Activated naive CD8-positive, alpha-beta T cell treated with anti-CD3 and anti-CD28 coated beads, Interleukin-2, amount 50 U/mL, for 24 hours (primary cell): ENCODE measurements at regions not wholly inside any gene's neighbourhood (a gene's known extent, or its start where the extent isn't known, plus 50 kb on each side); places are given as distances from the start of the nearest gene placed in this dataset.
"Not testable (repeated sequence)": the region's sequence is repeated elsewhere in the genome, so short reads cannot be mapped to it uniquely, and the experiment has no call there.

Source experiments
- ATAC-seq: fragments of 150-1000 bp; cut with Tn5 transposase; one replicate; pipeline ENCODE4 v1.10.0; 2021
- DNase-seq: peaks from one replicate; pipeline ENCODE4 v3.0.0; 2021
- H3K27ac Mint-ChIP-seq: one replicate; pipeline ENCODE4 v1.8.0; 2021; ENCODE audit warnings: mild to moderate bottlenecking, mixed read lengths
- H3K27me3 Mint-ChIP-seq: one replicate; pipeline ENCODE4 v1.8.0; 2021; ENCODE audit warnings: mixed read lengths
- H3K36me3 Mint-ChIP-seq: one replicate; pipeline ENCODE4 v1.8.0; 2021; ENCODE audit warnings: low read depth, mixed read lengths
- H3K4me1 Mint-ChIP-seq: one replicate; pipeline ENCODE4 v1.8.0; 2021; ENCODE audit warnings: mixed read lengths
- H3K4me3 Mint-ChIP-seq: one replicate; pipeline ENCODE4 v1.8.0; 2021; ENCODE audit warnings: mild to moderate bottlenecking, moderate library complexity, mixed read lengths
- H3K9me3 Mint-ChIP-seq: one replicate; pipeline ENCODE4 v1.8.0; 2021; ENCODE audit warnings: mixed read lengths

- no peak for DNase-seq
- no peaks in the 10 kb centered on the region for H3K9me3 Mint-ChIP-seq
- no peaks in the 10 kb centered on the region for H3K36me3 Mint-ChIP-seq
- no peaks in the 10 kb centered on the region for H3K4me1 Mint-ChIP-seq
- no peak for ATAC-seq
- no peaks in the 10 kb centered on the region for H3K27me3 Mint-ChIP-seq
- no peak overlapping the region for H3K4me3 Mint-ChIP-seq
- no peak overlapping the region for H3K27ac Mint-ChIP-seq
Observed at GRCh38 chr2:240371129-240372000, 64.1 kb upstream of the GPC1 start.

- H3K27ac Mint-ChIP-seq = no peak overlapping the region
- ATAC-seq = no peak
- DNase-seq = no peak
- H3K27me3 Mint-ChIP-seq = no peaks in the 10 kb centered on the region
- no peaks in the 10 kb centered on the region for H3K9me3 Mint-ChIP-seq
- H3K36me3 Mint-ChIP-seq = no peaks in the 10 kb centered on the region
- no peaks in the 10 kb centered on the region for H3K4me1 Mint-ChIP-seq
- H3K4me3 Mint-ChIP-seq = no peak overlapping the region
Observed at GRCh38 chr2:240372101-240372500, 63.4 kb upstream of the GPC1 start.

- Mint-ChIP-seq H3K9me3 (no peaks in the 10 kb centered on the region), H3K4me3 (no peak overlapping the region), H3K27ac (no peak overlapping the region), H3K4me1 (no peaks in the 10 kb centered on the region), H3K36me3 (no peaks in the 10 kb centered on the region), H3K27me3 (no peaks in the 10 kb centered on the region)
- no peak for ATAC-seq
- DNase-seq = no peak
Observed at GRCh38 chr2:240373289-240373885, 62.1 kb upstream of the GPC1 start.

GRCh38 chr2:240374085-240374907 is 61.2 kb upstream of the GPC1 start:
- no peaks in the 10 kb centered on the region for H3K4me1 Mint-ChIP-seq
- ATAC-seq = no peak
- H3K27ac Mint-ChIP-seq = no peak overlapping the region
- no peaks in the 10 kb centered on the region for H3K9me3 Mint-ChIP-seq
- H3K27me3 Mint-ChIP-seq = peaks cover 2% of the 10 kb centered on the region
- H3K4me3 Mint-ChIP-seq = no peak overlapping the region
- DNase-seq = no peak
- no peaks in the 10 kb centered on the region for H3K36me3 Mint-ChIP-seq

GRCh38 chr2:240375024-240375645 is 60.3 kb upstream of the GPC1 start:
- Mint-ChIP-seq H3K36me3 (no peaks in the 10 kb centered on the region), H3K9me3 (no peaks in the 10 kb centered on the region), H3K27ac (no peak overlapping the region), H3K27me3 (peaks cover 2% of the 10 kb centered on the region), H3K4me3 (no peak overlapping the region), H3K4me1 (no peaks in the 10 kb centered on the region)
- DNase-seq (no peak), ATAC-seq (no peak)

- no peak overlapping the region for H3K4me3 Mint-ChIP-seq
- H3K27me3 Mint-ChIP-seq = peaks cover 2% of the 10 kb centered on the region
- H3K9me3 Mint-ChIP-seq = no peaks in the 10 kb centered on the region
- no peak overlapping the region for H3K27ac Mint-ChIP-seq
- peaks cover 9% of the 10 kb centered on the region for H3K4me1 Mint-ChIP-seq
- no peak for DNase-seq
- H3K36me3 Mint-ChIP-seq = no peaks in the 10 kb centered on the region
- ATAC-seq = no peak
Observed at GRCh38 chr2:240376739-240377138, 58.7 kb upstream of the GPC1 start.

- H3K4me3 Mint-ChIP-seq = no peak overlapping the region
- H3K27me3 Mint-ChIP-seq = peaks cover 2% of the 10 kb centered on the region
- peaks cover 9% of the 10 kb centered on the region for H3K4me1 Mint-ChIP-seq
- ATAC-seq (no peak), DNase-seq (no peak)
- no peak overlapping the region for H3K27ac Mint-ChIP-seq
- H3K36me3 Mint-ChIP-seq = no peaks in the 10 kb centered on the region
- no peaks in the 10 kb centered on the region for H3K9me3 Mint-ChIP-seq
Observed at GRCh38 chr2:240377366-240377765, 58.1 kb upstream of the GPC1 start.

GRCh38 chr2:240379089-240379636 is 56.3 kb upstream of the GPC1 start:
- Mint-ChIP-seq H3K9me3 (no peaks in the 10 kb centered on the region), H3K27me3 (peaks cover 5% of the 10 kb centered on the region)

GRCh38 chr2:240383099-240383758 is 52.2 kb upstream of the GPC1 start:
- peaks cover 9% of the 10 kb centered on the region for H3K4me1 Mint-ChIP-seq
- H3K9me3 Mint-ChIP-seq = no peaks in the 10 kb centered on the region
- H3K36me3 Mint-ChIP-seq = no peaks in the 10 kb centered on the region
- H3K27me3 Mint-ChIP-seq = peaks cover 5% of the 10 kb centered on the region
- ATAC-seq = no peak
- no peak for DNase-seq
- H3K4me3 Mint-ChIP-seq = no peak overlapping the region
- H3K27ac Mint-ChIP-seq = no peak overlapping the region

More at GRCh38 chr2:240379089-240379636, 56.3 kb upstream of the GPC1 start:
- no peaks in the 10 kb centered on the region for H3K36me3 Mint-ChIP-seq
- no peak for ATAC-seq
- no peak overlapping the region for H3K4me3 Mint-ChIP-seq
- H3K4me1 Mint-ChIP-seq = peaks cover 9% of the 10 kb centered on the region
- H3K27ac Mint-ChIP-seq = no peak overlapping the region
- DNase-seq = no peak

- no peaks in the 10 kb centered on the region for H3K9me3 Mint-ChIP-seq
- H3K27ac Mint-ChIP-seq = no peak overlapping the region
- DNase-seq (no peak), ATAC-seq (no peak)
- H3K36me3 Mint-ChIP-seq = no peaks in the 10 kb centered on the region
- H3K4me3 Mint-ChIP-seq = no peak overlapping the region
- H3K4me1 Mint-ChIP-seq = peaks cover 9% of the 10 kb centered on the region
- H3K27me3 Mint-ChIP-seq = peaks cover 4% of the 10 kb centered on the region
Observed at GRCh38 chr2:240383871-240384700, 51.4 kb upstream of the GPC1 start.

GRCh38 chr2:240384711-240385450 is 50.6 kb upstream of the GPC1 start:
- no peak for ATAC-seq
- no peaks in the 10 kb centered on the region for H3K36me3 Mint-ChIP-seq
- peaks cover 4% of the 10 kb centered on the region for H3K27me3 Mint-ChIP-seq
- H3K9me3 Mint-ChIP-seq = no peaks in the 10 kb centered on the region
- no peak for DNase-seq
- H3K27ac Mint-ChIP-seq = no peak overlapping the region
- H3K4me3 Mint-ChIP-seq = no peak overlapping the region
- H3K4me1 Mint-ChIP-seq = peaks cover 9% of the 10 kb centered on the region

GRCh38 chr2:240385451-240386161 is 49.9 kb upstream of the GPC1 start:
- H3K27ac Mint-ChIP-seq, H3K4me1 Mint-ChIP-seq: not testable (repeated sequence)
- peak; percentile 35 for ATAC-seq

More at GRCh38 chr2:240385451-240386161, 49.9 kb upstream of the GPC1 start:
- not testable (repeated sequence) for H3K4me3 Mint-ChIP-seq, H3K36me3 Mint-ChIP-seq, H3K9me3 Mint-ChIP-seq, DNase-seq, H3K27me3 Mint-ChIP-seq
